Erythroblast (primary cell): ENCODE measurements at regions not wholly inside any gene's neighbourhood (a gene's known extent, or its start where the extent isn't known, plus 50 kb on each side); places are given as distances from the start of the nearest gene placed in this dataset.

Experiments
- GATA1 ChIP-seq: IDR thresholded peaks from 2 replicates; pipeline ENCODE4 v1.6.1; 2011; ENCODE audit warnings: low read depth, mild to moderate bottlenecking, control low read depth, low read length, moderate library complexity
- POLR2A ChIP-seq: IDR thresholded peaks from 2 replicates; pipeline ENCODE4 v1.6.1; 2011; ENCODE audit warnings: mild to moderate bottlenecking, low read length

DNA sequence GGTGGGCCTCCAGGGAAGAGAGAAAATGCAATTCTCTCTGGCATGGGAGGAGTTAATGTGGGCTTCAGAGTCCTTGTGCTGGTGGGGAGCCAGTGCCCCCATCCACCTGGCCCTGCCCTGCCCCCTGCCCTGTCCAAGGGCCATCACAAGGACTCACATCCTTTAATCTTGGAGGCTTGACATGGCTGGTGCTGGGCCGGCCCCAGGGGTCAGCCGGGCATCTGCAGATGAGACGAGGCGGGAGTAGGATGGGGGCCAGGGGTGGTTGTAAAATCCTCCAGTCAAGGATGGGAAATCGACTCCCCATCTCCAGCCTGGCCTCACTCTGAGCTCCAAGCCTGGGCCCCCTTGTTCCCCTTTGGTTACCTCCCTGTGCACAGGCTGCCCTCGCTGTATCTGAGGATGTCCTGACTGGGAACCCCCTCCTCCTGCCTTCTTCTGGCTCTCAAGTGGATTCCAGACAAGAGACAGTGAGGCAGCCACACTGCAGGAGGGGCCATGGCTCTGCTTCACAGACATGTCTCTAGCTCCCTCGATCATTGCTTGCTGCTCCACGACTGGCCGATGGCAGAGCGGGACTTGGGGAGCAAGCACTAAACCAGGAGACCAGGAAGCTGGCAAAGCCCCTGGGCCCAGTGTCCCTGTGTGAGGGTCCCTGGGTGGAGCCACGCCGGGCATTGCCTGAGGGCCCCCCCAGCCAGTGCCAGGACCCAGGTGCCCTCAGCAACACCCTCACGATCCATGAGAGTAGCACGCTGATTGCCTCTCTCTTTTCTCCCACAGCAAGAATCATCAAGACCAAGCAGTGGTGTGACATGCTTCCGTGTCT lies 1120.5 kb downstream of the BRD1 start:
- no peak for TF ChIP-seq POLR2A
- no peak for TF ChIP-seq GATA1
